GM21390 (cell line): ENCODE measurements at regions not wholly inside any gene's neighbourhood (a gene's known extent, or its start where the extent isn't known, plus 50 kb on each side); places are given as distances from the start of the nearest gene placed in this dataset.

Experiments used
- ATAC-seq: cut with Tn5 transposase; IDR thresholded peaks from one replicate; pipeline ENCODE4 v1.9.1; 2021; ENCODE audit not compliant: unreplicated experiment

GRCh38 chr20:23282111-23282510 lies 68.5 kb upstream of the NXT1 start:
- ATAC-seq: no peak

DNA sequence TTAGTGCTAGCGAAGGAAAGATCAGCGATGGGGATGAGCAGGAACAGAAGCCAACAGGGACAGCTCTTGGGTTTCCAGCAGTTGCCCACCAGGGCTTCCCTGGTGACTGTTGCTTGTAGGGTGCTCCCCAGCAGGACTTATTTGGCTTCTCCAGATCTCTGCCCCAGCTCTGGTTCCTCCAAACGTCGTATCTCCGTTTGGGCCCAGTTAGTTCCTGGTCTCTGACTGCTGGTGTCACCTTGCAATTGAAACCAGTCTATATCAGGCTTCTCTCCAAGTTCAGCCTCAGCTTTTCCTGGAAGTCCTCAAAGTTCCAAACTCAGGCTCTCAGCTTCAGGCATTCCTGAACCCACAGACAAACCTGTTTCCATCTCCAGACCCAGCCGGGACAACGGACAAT lies 70.8 kb upstream of the NXT1 start:
- ATAC-seq: no peak

GRCh38 chr20:23278172-23278571 lies 72.4 kb upstream of the NXT1 start:
- no peak for ATAC-seq

DNA sequence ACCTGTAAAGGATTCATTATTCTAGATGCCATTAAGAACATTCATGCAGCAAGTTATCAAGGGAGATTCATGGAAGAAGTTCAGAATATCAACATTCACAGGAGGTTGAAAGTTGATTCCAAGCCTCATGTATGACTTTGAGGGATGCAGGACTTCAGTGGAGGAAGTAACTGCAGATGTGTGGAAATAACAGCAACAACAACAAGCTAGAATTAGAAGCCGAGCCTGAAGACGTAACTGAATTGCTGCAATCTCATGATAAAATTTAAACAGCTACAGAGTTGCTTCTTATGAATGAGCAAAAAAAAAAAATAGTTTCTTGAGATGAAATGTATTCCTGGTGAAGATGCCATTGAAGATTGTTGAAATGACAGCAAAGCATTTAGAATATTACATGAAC lies 73.3 kb upstream of the NXT1 start:
- no peak for ATAC-seq

DNA sequence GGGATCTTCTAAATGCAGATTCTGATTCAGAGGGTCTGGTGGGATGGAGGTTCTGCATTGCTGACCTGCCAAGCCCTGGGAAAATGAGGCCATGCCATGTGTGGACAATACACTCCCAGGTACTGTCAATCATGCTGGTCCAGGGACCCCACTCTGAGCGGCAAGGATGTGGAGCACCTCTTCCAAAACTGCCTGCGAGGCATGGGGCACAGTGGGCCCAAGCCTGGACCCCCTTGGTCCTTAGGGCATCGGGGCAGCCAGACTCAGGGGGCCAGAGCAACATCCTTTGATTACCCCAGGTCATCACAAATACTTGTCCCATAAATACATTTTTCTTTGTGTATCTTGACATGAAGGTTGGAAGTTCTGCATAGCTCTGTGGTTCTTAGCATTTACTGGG lies 76.8 kb upstream of the NXT1 start:
- no peak for ATAC-seq

- no peak for ATAC-seq
Observed at GRCh38 chr20:23272176-23273029, 78.2 kb upstream of the NXT1 start.

GRCh38 chr20:23270382-23270911 lies 80.1 kb upstream of the NXT1 start:
- no peak for ATAC-seq

GRCh38 chr20:23269954-23270353 lies 80.6 kb upstream of the NXT1 start:
- no peak for ATAC-seq

GRCh38 chr20:23268792-23269354 lies 81.7 kb upstream of the NXT1 start:
- ATAC-seq: no peak

DNA sequence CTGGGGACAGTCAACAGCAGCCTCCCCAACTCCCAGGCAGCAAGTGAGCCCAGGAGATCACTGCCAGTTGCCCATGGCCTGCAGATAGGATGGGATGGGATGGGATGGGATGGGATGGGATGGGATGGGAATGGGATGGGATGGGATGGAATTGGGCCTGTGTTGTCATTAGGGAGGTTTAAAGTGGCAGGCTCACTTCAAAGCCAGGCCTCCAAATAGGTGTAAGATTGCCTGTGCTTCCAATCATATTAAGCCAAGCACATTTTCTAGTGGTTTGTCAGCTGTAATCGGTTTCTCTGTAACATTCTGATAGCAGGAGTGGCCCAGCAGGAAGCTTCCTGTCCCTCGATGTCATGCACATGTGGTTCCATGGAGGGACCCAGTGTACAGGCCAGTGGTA lies 82.7 kb upstream of the NXT1 start:
- ATAC-seq: no peak

DNA sequence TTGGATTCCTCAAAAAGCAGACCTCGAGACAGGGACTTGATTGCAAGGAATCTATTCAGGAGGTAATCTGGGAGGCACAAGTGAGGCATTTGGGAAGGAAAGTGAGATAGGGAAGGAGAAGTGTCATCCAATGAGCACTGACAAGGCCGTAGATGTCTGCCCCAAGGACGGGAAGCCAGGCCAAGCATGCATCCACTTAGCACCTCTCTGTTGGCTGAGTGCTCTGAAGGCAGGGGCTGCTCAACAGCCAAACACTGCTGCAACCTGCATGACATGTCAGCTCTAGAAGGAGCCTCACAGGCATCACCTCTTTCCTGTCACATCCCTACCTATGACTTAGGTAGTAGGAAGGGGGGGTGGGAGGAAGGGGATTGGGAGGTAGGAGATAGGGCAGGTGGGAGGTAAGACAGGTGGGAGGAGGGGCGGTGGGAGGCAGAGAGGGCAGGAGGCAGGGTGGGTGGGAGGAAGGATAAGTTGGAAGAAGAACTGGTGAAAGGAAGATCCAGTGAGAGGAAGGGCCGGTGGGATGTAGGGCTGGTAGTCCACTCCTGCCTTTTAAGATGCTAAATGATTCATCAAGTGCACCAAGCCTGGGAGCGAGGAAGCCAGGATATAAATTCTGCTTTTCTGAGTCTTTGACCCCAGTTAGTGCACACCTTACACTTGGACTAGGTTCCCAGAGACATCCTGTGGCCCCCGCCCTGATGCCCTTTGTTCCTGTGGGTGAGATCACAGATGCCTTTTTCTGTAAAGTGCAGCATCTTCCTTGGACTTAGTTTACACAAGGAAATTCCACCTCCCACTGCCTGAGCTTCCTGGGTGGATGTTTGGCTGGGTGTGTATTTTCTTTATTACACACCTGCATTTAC lies 83.8 kb upstream of the NXT1 start:
- ATAC-seq: no peak

- ATAC-seq: no peak
Observed at GRCh38 chr20:23265226-23265625, 85.4 kb upstream of the NXT1 start.

- no peak for ATAC-seq
Observed at GRCh38 chr20:23264545-23264944, 86.0 kb upstream of the NXT1 start.

DNA sequence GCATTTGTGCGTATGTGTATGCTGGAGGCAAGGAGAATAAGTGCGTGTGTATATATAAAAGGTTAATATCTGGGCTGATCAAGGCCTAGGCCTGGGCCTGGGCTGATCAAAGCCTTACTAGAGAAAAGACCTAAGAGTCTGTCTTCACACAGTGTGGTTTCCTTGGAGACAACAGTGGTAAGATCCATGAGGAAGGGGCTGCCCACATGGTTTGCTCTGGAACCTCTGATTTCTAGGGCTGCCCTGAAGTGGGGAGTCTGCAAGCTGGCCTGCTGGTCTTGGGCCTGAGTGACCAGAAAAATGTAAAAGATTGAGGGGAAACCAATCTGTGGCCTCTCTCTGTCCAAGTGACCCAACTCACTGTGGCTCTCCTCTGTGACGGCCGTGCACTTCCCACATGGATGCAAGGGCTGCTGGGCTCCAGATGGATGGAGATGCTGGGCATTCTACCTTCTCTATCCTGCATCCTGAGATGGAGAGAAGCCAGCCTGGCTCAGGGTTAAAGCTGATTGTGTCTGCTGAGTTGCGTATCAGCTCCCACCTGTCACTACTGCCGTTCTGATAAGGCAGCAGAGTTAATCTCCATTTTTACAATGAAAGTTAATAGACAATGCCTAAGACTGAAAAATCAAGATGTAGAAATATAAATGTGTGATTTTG lies 90.3 kb upstream of the NXT1 start:
- no peak for ATAC-seq

- ATAC-seq: no peak
Observed at GRCh38 chr20:23258747-23259121, 91.9 kb upstream of the NXT1 start.

DNA sequence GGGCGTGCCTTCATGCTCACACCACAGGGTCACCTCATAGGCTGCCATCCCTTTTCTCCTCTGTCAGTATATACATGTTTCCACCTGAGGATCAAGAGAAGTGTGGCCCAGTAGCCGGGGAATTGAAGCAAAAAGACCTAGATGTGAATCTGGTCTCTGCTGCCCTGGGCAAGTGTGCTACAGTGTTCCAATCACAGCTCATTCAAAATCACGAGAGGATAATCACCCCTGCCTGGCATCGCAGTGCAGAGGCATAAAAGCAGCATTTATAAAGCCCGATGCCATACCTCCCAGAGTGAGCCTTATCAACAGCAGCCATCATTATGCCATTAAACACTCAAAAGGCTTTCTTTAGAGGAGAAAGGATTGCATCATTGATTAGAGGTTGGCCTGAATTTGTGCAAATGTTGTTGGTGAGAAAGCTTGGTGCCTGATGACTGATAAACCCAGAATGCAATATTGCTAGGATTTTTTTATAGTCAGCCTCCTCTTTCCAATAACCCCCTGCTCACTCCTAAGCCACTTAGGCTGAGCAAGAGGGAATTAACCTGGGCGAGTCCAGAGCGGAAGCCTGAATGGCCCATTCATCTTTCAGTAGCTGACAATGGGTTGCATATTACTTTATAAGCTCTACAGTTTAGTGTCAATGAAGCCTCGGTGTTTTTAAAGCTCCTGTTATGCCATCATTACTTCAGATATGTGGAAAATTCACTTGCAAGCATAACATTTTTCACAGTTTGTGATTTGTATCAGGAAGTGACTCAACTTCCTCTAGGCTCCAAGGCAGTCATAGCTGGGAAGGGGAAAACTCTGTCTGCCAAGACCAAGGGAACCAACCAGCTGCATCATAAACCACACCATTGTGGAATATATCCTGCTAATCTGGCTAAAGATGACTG lies 92.5 kb upstream of the NXT1 start:
- no peak for ATAC-seq

DNA sequence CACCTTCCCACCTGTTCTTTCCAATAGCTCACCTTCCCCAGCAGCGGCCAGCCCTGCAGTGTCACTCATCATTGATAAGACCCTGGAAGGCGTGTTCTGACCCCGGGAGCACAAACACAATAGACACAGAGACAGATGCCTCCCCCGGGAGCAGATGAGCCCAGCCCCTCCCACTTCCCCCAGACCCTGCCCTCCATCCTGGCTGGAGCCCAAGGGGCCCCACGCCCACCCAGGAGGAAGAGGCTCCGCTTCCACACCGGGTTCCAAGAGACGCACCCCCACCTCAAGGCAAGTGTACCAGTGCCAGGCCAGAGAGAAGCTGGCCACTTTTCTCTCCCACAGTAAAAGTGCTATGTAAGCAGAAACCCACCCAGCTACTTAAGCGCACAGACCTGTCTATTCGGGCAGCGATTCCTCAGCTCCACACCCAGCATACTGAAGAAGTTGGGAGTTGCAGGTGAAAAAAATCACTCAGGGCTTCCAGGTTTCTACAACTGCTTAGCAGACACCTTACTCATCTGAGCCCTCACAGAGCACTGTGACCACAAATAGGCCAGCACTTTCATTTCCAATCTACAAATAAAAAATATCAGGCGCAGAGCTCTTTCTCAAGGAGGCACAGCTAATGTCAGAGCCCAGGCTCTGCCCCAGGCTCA lies 93.4 kb upstream of the NXT1 start:
- no peak for ATAC-seq

DNA sequence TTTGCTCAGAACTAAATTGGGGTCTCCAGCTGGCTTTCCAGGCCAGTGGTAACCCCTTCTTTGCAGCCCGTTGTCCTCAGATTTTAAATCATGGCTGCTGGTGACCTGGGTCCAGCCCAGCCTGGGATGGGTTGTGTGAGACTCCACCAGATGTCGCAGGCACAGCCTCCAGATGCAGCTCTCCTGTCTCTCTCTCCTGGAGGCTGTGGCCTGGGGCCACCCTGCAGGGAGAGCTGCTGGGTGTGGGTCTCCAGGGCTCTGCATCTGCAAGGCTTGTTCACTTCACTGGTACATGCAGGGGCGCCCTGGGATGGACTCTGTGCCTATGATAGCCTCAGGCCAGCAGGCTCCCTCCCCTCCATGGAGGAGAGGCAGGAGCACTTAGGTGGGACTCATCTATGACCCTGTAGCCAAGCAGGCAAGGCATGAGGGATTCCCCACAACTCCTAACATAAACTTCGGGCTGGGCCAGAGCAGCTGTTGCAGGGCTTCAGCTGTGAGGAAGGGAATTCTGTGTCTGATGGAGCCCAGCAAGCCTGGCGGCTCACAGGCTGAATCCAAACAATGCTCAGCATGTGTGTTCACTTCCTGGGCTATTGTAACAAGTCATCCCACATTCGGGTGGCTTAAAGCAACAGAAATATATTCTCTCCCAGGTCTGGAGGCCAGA lies 94.7 kb upstream of the NXT1 start:
- ATAC-seq: no peak

- no peak for ATAC-seq
Observed at GRCh38 chr20:23255106-23255505, 95.5 kb upstream of the NXT1 start.
